HCEC 1CT (cell line): ENCODE measurements at regions not wholly inside any gene's neighbourhood (a gene's known extent, or its start where the extent isn't known, plus 50 kb on each side); places are given as distances from the start of the nearest gene placed in this dataset.

ENCODE experiments used
- DNase-seq: peaks from one replicate; pipeline ENCODE4 v3.0.0-alpha.2; 2017

GRCh38 chr2:8159211-8159965 is 522.5 kb upstream of the ID2 start:
- no peak for DNase-seq

GRCh38 chr2:8159966-8160603 is 521.8 kb upstream of the ID2 start:
- no peak for DNase-seq

DNA sequence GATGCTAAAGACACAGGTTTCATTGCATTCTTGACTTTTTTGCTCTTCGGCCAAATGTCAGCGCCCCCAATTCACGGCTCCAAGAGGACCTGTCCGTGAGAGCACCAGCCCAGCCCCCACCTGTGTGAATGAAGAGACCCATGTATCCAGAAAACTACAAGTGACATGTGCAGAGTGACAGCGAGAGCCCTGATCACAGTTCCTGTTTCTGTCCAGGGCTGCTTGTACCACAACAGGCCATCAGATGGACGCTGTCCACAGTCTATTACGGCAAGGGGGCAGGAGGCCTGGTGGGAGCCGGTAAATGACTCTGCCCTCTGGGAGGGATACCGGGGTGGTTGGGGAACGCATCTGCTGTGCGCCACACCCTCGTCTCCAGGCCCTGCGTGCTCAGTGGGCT is 520.9 kb upstream of the ID2 start:
- DNase-seq: no peak

DNA sequence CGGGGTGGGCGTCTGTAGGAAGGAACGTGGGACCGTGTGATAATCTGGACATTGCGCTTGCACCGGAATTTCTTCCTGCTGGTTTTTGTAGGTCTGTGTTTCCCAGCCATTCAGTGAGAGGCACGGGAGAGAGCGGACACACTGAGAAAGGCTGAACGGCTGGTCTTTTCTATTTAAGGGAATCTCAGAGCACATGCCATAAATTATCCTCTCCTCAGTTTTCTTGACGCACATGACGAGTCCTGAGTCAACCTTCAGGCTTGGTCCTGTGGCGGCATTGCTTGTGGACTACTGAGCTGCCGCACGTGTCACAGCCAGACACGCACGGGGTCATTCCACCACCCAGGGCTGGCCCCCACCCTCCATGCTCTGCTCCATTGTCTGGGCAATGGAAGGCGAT is 519.3 kb upstream of the ID2 start:
- no peak for DNase-seq

DNA sequence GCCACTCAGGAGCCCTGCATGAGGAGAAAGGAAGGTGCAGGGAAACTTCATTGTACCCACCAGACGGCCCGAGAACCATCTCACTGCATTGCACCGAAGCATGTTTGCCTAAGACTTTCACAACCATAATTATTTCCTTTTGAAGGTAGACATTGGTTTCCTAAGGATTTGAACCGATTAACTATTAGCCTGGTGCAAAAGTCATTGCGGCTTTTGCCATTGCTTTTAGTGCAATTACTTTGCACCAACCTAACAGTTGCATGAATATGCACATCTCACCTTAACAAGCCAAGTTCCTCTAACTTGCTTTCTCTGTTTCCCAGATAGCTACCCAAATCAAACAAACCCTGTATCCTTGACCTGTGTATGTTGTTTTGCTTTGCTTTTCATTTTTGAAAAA is 516.3 kb upstream of the ID2 start:
- DNase-seq: no peak

DNA sequence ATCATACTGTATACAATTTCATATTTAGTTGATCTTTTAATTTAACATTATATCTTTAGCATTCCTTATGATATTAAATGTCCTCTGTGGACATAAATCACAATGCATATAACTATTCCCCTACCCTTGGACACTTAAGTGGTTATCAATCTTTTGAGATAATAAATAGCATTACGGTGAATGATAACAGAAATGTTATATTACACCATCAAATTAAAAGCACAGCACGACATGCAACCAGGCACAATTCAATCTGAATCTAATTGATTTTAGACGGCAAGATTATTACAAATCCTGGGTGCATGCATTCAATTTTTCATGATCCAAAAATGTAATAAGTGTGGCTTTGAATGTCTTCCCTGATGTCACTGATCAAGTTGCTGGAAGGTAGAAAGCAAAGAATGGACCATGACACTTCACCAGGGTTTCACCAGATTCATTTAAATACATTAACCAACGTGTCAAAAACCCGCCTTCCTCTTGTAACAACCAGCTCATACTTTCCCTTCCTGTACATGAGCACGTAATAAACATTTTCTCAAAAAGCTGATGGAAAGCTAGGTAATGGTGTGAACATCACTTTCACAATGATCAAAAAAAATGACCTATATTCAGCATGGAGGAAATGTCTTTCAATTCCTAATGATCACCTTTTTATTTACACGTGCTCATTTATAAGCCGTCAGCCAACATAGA is 513.7 kb upstream of the ID2 start:
- DNase-seq: no peak

GRCh38 chr2:8168876-8169424 is 512.9 kb upstream of the ID2 start:
- no peak for DNase-seq

DNA sequence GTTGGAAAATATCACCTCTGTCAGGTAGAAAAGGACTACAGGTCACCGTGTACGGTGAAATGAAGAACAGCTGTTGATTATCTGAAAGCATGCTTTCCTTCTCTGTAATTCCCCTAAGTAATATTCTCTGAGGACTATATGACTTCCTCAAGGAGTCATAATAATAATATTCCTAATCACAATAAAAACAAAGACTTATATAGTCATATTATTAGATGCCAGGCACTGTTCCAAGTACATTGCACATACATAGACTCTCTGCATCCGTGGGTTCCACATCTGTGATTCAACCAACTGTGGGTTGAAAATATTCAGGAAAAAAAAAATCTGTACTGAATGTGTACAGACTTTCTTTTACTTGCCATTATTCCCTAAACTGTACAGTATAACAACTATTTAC is 512.4 kb upstream of the ID2 start:
- DNase-seq: no peak

GRCh38 chr2:8170552-8171327 is 511.1 kb upstream of the ID2 start:
- no peak for DNase-seq

DNA sequence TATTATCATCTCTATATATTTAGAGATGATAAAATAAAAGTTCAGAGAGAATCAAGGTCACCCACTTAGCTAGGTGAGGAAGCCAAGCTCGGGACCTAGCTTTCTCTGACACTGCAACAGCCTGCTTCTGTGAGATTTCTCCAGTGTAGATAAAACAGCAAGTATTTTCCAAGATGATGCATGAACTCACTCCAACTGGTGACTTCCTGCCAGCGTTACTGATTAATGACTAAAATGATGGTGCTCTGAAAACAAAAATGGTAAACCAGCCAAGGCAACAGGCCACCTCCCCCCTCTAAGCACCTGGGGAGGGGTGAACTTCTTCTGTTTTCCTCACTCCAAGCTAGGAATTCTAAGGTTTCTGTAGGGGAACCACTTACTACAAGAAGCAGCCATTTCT is 510.2 kb upstream of the ID2 start:
- no peak for DNase-seq

GRCh38 chr2:8172661-8173060 is 509.2 kb upstream of the ID2 start:
- no peak for DNase-seq

DNA sequence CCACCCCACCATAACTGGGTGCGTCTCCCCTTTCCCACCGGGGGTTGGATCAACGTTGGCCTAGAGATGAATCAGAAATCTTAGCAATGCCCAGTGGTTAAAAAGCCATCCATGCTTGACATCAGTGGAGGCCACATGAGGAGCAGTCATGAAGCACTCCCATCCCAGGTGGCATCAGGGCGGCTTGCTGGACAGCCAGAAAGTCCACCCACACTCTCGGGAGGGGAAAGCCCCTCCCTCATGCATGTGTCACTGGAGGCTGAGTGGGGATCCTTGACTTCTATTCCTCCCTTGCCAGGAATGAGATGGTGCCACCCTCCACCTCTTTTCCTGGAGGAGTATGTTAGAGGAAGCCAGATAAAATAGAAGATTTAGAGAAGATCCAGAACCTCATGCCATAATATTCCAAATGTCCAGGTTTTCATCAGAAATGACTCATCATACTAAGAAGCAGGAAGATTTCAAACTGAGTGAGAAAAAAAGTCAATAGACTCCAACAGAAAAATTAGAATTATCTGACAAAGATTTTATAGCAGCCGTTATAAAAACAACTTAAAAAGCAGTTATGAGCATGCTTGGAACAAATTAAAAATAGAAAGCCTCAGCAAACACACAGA is 507.1 kb upstream of the ID2 start:
- DNase-seq: no peak

DNA sequence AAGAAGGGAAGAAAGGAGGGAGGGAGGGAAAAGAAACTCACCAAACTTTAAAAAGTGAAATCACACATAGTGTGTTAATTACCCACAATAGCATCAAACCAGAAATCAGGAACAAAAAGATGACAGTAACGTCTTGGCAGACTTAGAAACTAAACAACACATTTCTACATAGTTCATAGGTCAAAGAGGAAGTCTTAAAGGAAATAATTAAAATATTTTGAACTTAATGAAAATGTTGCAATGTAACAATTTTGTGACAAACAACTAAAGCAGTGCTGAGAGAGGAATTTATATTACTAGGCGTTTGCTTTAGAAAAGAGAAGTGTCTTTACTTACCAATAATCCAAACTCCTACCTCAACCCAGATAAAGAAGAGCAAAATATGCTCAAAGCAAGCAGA is 505.0 kb upstream of the ID2 start:
- no peak for DNase-seq

- no peak for DNase-seq
These were observed 504.3 kb upstream of the ID2 start for GRCh38 chr2:8177566-8177965.

GRCh38 chr2:8178911-8179310 is 502.9 kb upstream of the ID2 start:
- no peak for DNase-seq

- DNase-seq: no peak
These were observed 492.5 kb upstream of the ID2 start for GRCh38 chr2:8189316-8189715.

DNA sequence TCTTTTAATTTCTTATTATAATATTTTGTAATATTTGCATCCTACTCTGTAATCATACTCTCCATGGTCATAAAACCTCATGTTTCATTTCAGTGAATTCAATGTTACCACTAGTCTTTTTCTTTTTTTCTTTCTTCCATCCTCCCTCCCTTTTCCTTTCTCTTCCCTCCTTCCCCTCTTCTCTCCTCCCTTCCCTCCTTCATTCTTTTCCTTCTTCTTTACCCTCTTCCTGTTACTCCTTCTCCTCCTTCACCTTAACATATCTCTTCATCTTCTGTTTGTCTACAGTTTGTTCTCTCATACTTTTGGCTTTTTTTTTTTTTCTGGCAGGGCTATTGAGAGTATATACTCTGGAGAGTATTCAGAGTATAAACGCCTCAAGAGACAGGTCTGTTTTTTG is 491.6 kb upstream of the ID2 start:
- no peak for DNase-seq

- no peak for DNase-seq
These were observed 490.4 kb upstream of the ID2 start for GRCh38 chr2:8191427-8191826.

- DNase-seq: no peak
These were observed 488.7 kb upstream of the ID2 start for GRCh38 chr2:8193146-8193545.

- DNase-seq: no peak
These were observed 487.9 kb upstream of the ID2 start for GRCh38 chr2:8193686-8194615.

- no peak for DNase-seq
These were observed 486.1 kb upstream of the ID2 start for GRCh38 chr2:8195784-8196183.

GRCh38 chr2:8196316-8196715 is 485.5 kb upstream of the ID2 start:
- no peak for DNase-seq
